NCI-H128 (cell line): ENCODE measurements at regions not wholly inside any gene's neighbourhood (a gene's known extent, or its start where the extent isn't known, plus 50 kb on each side); places are given as distances from the start of the nearest gene placed in this dataset.

Experiments
- DNase-seq: peaks from one replicate; lab custom pipeline; 2025; ENCODE audit not compliant: unreplicated experiment; lab: John Stamatoyannopoulos, UW

DNA sequence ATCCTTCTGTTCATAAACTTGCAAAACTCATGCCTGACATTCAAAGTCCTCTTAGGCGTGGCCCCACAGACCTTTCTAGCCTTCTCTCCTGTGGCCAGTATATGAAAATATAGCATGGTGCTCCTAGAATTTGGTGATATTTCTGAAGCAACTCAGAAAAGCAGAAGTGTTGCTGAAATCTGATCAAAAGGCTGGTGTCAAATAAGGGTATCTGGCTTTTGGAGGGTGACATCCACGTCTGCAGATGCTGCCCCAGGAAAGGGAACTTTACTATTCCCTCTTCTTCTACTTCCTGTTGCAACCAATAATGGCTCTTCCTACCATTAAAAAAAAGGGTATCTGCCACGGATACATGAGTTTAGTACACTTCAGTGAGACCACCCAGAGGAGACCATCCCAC, 83.9 kb upstream of the RPS6KA3 start:
- no peak for DNase-seq

GRCh38 chrX:20348139-20348538, 81.4 kb upstream of the RPS6KA3 start:
- no peak for DNase-seq

GRCh38 chrX:20347481-20347880, 80.8 kb upstream of the RPS6KA3 start:
- DNase-seq: no peak

- no peak for DNase-seq
Observed at GRCh38 chrX:20333672-20334071, 67.0 kb upstream of the RPS6KA3 start.

- DNase-seq: no peak
Observed at GRCh38 chrX:20330545-20330944, 63.8 kb upstream of the RPS6KA3 start.

DNA sequence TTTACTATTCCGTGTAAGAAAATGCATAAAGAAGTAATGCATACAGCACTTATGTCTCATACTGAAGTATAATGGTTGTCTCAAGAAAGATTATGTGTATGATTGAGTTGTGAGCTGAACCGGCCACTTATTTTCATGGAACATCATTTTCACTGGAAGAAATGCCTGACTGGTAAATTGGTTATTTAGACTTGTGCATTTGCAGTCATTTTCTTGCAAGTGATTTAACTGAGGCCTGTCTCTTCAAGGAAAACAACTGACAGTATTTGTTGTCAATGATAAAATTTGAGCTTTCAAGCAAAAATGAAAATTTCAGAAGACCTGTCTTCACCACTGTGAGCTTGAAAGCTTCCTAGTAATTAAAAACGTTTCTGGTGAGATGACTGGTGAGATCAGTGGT, 62.7 kb upstream of the RPS6KA3 start:
- no peak for DNase-seq

DNA sequence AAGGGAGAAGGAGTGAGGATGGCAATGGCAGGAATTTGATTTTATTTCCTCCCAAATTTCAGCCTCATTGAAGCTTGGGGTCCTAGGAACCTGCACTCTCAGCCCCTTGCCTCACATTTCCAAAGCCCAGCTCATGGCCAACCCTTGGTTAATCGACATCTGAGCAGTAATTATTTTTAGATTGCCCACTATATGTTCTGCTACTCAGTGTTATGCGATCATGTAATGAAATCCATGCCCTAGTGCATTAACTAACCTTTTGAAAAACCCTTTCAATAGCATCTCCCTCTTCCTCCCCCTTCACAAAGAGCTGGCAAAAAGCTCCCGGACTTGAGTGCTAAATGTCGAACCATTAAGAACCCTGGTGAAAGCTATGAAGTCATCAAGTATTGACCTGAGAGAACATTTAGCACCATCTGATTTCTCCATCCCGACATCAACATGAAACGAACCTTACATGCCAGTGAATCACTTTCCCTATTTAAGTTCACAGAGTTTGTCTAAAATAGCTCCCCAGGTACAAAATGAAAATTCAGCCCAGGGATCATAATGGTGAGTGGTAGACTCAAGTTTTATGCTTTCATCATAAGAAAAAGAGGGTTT, 59.2 kb upstream of the RPS6KA3 start:
- DNase-seq: no peak

DNA sequence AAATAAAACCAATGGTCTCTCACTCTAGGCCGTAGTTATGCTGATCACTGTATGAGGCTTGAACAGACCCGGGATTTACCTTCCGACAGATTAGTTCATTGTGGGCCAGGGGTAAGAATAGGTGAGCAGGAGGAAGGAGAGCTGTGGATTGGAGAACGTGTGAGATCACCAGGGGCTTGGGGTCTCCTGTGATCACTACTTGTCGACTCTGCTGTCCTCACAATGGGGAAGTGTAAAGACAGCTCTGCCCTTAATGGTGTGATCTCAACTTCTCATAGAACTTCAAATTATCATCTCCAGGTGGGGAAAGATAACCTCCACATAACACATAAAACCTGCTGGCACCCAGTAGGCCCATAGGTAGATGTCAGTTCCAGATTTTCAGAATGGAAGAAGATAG, 56.2 kb upstream of the RPS6KA3 start:
- no peak for DNase-seq

DNA sequence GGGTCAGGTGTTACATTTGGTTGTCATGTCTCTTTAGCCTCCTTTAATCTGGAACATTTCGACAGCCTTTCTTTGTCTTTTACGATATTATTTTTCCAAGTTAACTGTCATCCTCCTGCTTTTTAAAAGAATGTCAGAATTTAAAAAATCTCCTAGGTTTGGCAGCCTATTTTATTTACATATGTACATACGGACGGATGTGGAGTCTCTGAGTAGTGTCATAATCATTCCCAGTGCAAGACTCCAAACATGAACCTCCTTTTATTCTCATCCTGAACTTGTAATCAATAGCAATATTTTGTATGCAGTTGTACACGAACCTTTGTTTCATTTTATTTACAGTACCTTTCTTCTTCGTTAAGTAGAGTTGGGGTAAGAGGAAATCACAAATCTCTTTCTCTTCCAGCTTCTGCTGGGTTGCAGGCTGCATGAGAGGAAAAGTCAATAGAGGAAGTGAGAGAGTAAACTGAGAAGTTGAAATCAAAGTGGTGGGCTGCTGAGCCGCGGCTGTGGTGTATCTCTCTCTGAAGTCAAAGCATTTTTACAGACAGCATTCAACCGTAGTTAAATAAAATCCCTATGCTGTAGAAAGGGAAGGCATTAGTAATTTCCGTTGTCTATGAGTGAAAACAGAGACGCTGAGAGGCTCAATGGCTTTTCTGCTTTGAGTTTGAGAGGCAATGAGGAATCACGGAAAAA, 53.9 kb upstream of the RPS6KA3 start:
- no peak for DNase-seq

DNA sequence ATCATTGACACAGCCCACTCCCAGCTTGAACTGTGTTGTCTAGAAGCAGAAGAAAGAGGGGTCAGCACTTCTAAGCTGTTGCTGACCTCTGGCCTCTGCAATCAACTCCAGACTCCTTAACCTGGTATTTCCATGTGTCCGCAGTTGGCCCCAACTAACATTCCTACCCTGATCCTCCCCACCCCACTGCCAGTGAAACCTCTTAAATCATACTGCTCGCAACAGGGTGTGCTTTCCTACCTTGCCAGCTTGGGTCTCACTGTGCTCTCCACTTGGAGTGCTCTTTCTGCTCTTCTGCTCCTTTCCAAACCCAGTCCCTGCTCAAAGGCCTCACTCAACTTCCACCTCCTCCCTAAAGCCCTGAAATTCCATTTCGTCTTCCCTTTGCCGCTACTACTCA, 52.3 kb upstream of the RPS6KA3 start:
- no peak for DNase-seq

DNA sequence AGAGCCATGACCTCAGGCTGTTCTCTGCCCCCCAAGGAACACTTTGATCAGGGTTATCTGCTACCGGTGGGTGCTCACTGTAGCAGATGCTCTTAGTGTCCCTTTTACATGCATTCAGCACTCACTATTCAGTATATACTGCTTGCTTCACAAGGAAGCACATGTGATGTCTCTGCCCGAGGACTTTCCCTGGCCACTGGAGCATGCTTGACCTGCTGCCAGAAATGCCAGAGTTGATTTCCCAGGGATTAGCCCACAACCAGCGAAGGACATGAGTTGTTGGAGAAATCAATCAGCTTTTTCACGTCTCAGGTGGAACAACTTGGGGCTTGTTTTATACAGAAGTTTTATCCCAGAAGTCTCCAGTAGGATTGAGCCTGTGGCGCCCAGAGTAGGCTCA, 51.2 kb upstream of the RPS6KA3 start:
- DNase-seq: no peak
